OCI-M2 (cell line): ENCODE measurements at regions not wholly inside any gene's neighbourhood (a gene's known extent, or its start where the extent isn't known, plus 50 kb on each side); places are given as distances from the start of the nearest gene placed in this dataset.
"Not testable (repeated sequence)": the region's sequence is repeated elsewhere in the genome, so short reads cannot be mapped to it uniquely, and the experiment has no call there.

Experiments used
- DNase-seq: peaks from one replicate; lab custom pipeline; 2025; ENCODE audit not compliant: unreplicated experiment; lab: John Stamatoyannopoulos, UW

DNA sequence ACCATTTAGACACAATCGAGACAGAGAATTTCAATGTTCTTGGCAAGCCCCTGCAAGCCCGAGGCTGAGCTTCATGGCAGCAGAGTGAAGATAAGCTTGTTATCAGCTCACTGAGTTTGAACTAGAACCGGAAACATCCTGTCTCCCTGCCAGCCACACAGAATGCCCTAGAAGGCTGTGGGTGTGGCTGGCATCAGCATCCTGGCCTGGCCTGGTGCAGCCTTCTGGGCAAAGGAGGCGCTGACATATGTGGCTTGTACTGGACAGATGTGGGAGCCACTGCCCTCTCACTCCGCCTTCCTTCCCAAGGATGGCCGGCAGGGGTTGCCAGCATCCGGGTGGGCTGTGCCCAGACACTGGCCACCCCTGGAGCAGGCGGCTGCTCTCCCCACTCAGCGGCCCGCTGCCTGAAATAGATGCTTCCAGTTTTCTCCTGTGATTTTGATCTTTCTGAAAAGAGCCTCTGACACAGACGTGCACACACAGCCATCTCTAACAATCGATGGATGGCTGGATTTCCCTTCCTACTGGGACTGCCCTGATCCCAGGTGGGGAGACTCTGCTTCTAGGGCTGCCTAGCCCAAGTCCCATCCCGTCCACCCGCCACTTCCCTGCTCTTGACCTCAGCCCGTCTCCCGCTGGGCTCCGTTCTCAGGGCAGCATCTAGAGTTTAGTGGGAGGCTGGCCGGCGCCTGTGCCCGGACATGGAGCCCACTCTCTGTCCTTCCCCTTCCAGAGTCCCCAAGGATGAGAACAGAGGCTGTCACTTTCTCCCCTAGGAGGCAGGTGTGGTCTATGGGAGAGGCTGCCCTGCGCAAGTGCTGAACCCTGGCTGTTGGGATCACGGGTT is 149.7 kb downstream of the CTTN start:
- no peak for DNase-seq

DNA sequence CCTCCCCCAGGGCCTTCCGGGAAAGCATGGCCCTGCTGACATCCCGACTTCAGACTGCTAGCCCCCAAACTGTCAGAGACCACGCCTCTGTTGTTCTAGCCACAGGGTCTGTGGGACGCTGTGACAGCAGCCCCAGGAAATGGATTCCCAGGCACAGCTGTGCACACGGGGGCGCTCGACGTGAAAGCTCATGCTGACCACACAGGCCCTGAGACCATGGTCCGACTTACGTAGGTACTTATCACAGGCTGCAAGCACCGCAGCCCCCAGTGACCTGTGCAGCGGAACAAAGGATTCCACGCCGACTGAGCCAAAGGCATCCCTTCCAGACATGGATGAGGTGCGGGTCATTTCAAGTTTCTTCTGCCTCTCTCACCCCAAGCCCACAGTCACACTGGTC is 150.6 kb downstream of the CTTN start:
- DNase-seq, result no peak

DNA sequence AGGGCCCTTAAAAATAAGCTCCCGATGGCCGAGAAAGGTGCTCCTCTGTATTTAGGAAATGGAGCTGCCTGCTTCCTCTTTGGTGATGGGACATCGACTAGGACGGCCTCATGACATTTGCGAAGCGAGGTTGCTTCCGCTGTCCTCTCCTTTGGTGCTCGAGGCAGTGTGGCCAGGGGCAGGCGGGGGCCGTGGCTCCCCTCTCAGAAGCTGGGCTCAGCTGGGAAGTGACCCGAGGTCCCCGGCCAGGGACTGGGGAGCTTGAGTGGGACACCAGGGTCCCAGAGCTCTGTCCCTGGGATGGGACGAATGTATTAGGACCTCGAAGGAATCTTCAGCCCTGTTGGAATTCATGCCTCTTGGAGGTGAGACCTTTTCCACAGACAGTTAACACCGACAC is 151.1 kb downstream of the CTTN start:
- DNase-seq, result no peak

DNA sequence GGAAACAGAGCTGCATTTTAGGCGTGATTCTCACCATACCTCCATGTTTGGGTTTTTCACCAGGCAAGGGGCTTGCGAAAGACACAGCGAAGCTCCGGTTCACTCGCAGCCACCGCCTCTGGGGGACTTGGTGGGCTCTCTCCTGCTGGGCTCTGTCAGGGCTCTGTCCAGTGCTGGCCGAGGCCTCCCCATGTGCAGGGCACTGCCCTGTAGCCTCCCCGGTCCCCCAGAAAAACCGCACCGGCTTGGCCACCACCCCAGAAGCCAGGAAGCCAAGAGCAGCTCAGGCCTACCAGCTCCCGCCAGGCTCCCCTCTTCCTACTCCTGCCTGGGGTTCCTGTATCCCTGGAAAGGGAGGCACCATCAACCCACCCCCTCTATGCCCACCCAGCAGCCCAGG is 151.5 kb downstream of the CTTN start:
- DNase-seq, result no peak

DNA sequence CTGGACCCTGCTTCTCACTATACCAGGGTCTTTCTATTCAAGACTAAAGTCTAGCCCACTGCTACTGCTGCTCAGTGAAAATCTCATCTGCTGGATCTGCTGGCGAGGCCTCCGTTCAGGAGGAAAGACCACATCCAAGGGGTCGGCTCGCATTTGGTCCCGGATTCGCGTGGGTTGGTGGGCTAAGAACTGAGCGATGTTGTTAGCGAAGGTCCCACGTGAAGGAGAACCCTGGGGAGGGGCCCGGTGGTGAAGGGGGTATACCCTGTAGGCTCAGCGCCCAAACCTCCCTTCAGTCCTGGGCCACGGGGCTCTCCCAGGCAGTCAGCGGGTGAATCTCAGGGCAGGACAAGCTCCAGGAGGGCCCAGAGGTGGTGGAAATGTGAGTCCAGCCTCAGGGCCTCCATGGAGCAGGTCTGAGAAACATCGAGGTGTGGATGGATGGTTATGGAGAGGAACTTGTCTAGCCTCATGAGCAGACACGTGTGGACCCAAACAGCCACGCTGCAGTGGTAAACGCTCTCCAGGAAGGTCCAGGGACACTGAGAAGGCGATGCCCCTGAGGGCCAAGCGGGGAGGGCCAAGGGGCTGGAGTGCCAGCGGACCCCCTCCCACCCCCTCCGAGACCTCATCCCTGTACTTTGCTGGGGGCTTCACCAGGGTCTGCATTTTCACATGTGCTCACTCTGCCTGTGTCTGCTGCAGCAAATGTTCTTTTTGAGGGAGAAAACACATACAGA is 152.3 kb downstream of the CTTN start:
- no peak for DNase-seq

DNA sequence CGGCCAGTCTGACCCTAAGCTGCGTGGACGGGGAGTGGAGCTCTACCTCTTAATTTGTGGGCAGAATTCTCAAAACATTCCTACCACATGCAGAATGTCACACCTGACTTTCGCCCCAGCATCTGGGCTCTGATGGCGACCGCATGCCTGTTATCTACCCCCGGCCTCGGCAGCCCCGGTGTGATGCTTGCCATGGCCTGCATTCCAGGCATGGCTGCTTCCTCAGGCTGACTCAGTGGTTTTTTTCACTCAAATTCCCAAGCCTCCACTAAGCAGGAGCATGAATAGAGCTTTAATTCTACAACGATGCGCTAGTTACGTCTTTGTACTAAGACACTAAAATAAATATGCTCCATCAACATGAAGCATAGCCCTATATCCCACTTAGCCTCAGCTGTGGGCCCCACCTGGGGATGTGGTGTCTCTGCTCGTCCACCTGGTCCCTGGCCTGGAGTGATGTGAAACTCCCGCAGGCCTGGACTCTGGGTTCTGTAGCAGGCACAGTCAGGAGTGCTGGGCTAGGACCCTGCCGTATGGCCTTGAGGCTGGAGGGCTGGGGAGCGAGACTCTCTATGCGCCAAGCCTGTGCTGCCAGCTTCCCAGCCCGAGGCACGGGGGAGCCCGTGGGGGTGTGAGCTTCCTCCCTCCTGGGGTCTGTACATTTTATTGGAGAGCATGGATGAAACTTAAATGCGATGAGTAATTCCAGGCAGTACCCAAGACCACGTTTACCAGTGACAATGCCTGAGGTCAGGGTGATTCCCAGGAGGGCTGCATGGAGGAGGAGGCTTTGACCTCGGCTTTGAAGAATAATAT is 153.2 kb downstream of the CTTN start:
- no peak for DNase-seq

DNA sequence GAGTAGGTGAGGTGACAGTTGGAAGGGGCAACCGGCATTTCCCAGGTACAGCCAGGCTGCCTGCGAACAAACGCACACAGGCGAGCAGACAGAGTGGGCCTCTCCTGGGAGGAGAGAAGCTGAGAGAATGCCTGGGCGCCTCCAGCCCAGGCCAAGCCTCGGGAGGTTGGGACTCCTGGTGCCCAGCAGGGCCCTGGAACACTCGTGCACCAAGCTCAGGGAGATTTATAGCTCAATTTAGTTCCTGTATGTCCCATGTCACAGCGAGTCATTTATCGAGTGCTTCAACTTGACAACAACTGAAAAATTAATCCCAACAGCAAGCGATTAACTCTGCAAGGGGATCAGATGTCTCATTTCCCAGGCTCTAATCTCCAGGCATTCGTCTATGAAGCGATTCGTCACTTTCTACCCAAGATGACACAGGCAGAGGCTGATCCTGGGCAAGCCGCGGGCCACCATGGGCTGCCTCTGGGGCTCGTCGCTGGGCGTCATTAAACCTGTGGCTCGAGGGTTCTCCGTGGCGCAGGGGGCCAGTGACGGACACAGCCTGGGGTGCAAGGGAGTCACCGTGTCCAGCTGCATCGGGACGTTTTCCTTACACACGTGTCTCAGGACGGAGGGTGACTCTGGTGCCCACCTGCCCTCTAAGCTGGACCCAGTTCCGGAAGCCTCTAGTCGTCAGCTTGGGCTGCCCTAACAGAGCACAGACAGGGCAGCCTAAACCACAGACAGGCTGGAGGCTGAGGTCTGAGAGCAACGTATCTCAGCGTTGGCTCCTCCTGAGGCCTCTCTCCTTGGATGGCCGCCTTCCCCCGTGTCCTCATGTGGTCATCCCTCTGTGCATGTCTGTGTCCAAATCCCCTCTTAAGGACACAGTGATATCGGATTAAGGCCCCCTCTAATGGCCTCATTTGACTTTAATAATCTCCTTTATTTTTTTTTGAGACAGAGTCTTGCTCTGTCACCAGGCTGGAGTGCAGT is 154.1 kb downstream of the CTTN start:
- no peak for DNase-seq

DNA sequence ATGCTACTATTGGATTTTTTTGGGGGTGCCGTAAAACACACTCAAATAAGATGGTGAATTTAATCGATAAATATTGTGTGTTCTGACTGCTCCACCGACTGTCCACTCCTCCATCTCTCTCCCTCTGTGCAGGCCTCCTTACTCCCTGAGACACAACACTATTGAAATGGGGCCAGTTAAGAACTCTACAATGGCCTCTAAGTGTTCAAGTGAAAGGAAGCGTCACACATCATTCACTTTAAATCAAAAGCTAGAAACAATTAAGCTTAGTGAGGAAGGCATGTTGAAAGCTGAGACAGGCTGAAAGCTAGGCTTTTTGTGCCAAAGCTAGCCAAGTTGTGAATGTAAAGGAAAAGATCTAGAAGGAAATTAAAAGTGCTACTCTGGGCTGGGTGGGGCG is 156.7 kb downstream of the CTTN start:
- no peak for DNase-seq

DNA sequence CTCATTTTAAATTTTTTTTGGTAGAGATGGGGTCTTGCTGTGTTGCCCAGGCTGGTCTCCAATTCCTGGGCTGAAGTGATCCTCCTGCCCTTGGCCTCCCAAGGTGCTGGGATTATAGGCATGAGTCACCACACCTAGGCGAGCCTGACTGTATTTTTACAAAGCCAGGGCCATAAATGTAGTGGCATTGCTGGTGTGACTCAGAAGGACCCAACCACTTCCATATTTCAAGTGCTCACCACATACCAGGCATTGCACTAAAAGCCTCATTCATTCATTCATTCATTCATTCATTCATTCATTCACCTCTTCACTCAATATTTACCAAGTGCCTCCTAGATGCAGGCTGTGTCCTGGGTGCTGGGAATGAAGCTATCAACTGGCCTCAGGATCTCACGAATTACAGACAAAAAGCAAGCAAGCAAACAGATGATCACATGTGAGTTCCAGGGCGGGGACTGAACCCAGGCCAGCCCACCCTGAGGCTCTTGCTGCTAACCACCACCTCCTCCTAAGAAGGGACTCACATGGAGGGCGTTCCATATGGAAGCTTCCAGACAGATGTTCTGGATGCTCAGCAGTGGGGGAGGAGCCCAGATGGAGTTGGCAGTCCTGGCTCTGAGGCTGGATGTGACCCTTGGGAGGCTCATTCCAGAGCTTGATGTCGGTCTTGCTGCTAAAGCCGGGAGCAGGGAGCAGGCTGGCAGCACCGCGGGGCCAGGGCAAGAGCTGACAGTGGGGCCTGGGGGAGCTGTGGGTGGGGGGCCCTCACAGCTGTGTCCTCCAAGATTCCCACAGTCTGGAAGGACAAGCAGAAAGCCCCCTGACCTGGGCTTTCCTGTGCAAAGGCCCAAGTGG is 158.8 kb downstream of the CTTN start:
- DNase-seq, result no peak

DNA sequence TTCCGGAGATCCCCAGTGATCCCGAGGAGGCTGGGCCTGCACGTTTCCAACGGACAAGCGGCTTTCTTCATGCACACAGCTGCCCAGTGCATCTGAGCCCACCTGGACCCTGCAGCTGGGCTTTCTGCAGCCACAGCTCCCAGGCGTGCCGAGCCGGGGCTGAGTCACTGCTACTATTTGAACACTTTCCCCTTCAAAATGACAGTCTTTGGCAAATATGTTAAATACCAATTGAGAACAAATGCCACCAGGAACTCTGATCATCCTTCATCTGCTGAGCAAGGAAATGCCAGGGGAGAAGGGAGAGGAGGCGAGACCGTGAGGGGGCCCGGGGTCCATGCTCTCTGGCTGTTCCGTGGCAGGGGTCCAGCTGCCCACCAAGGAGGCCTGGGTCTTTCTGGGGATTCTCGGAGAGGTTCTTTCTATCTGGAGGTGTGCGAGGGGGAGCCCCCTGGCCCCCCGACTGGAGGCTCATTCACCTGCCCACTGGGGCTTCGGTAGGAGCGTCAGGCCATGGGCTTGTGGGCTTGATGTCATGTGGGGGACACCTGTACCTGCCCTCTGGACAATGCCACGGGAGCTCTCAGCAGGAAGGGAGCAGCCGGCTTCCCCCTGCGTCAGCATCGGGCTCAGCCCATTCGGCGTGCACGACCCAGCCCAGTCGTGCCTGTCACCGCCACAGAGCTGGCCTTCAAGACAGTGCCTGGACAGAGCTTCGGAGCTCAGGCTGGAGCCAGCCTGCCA is 159.6 kb downstream of the CTTN start:
- DNase-seq, result no peak

DNA sequence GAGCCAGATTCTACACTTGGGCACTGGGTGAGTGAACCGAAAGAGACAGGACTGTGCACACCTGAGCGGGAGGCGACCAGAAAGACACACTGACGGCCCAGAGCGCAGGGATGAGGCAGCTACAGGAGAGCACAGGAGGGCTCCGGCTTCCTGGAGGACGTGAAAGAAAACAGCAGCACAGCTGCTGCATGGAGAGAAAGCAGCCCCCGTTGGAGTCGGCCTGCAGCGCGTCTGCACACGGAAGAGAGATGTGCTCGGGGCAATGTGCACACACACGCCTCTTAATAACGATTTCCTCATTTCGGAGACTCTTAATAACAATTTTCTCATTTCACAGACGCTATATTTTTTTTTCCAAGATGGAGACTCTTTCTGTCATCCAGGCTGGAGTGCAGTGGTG is 160.4 kb downstream of the CTTN start:
- DNase-seq, result no peak

DNA sequence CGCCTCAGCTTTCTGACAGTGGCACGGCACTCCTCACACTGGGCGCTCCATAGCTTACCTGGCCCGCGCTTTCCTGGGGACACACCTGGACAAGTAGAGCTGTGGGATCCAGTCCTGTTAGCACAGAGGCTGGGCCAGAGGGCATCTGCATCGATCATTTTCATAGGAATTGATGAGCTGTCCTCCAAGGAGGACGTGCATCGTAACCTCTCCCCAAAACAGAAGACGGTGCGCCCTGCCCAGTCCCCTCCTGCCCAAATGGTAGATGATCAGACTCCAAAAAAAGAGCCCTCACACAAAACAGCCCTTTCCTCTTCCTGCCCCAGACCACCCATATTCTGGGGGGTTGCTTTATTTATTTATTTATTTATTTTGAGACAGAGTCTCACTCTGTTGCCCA is 161.2 kb downstream of the CTTN start:
- DNase-seq, result no peak

DNA sequence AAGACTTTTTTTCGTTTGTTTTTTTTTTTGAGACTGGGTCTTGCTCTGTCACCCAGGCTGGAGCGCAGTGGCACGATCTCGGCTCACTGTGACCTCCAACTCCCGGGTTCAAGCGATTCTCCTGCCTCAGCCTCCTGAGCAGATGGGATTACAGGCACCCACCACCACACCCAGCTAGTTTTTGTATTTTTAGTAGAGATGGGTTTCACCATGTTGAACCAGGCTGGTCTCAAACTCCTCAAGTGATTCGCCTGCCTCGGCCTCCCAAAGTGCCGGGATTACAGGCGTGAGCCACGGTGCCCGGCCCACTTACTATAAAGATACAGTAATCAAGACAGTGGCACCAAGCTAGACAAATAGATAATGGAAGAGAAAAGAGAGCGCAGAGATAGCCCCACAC is 162.3 kb downstream of the CTTN start:
- DNase-seq, result not testable (repeated sequence)

DNA sequence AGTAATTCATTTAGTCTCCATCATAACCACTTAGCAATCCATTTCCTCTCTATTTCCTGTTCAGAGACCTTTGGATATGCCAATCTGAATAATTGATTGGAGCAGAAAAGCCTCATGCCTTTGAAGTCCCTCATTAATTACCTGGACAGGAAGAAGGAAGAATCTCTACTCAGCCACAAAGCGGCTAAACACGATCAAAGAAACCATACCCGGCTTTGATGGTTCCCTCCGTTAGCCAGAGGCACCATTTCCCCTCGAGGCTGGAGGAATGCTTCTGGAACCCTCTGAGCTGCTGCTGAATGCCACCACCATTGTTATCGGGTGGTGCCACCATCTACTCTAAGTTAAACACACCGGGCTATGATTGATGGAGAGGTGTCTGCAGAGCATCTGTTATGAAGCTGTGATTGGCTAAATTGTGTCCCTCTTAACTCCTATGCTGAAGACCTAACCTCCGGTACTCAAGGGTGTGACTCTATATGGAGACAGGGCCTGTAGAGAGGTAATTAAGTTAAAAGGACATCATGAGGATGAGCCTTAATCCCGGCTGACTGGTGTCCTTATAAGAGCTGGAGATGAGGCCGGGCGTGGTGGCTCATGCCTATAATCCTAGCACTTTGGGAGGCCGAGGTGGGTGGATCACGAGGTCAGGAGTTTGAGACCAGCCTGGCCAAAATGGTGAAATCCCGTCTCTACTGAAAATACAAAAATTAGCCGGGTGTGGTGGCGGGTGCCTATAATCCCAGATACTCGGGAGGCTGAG is 168.6 kb downstream of the CTTN start:
- DNase-seq, result no peak

DNA sequence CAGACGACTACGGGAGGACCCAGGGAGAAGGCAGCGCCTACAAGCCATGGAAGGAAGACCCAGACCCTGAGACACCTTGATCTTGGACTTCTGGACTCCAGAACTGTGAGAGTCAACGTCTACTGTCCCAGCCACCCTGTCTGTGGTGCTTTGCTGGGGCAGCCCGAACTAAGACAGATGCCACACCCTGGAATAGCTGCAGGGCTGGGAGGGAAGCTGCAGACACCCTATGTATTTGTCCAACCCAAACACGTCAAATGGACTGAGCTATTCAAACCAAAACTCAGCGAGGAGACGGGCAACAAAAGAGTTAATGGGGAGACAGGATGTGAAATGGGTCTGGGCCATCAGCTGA is 169.3 kb downstream of the CTTN start:
- no peak for DNase-seq

DNA sequence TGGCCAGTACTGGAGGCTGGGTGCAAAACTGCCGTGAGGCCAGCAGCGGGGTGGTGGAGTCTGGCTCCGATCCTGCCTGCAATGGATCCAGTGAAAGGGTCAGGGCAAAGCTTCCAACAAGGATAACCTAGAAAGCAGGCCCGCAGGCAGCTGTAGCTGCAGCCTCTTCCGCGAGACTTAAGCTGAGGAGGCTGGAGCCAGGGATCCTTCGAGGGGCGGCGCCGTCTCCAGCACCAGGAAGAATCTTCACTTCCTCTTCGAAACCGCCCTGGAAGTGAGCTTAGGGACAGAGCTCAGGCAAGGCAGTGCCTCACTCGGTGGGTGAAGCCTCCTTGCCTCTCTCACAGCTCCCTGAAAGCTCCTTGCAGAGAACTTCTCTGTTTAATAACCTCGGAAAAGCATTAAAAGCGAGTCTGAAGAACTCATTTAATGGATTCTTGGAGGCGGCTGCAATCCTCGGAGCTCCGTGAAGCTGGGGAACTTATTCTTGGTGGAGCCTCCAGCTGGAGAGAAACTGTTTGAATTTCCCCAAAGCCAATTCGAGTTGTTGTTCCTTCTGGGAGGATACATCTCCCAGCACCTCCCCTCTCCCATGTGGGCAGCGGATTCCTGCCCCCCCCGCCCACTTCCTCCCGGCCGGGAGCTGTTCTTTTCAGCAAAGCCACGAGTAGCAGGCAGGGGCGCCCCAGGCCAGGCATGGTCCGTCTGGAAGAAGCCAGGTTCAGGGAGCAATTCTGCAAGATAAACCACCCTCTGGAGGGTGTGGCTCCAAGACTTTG is 169.9 kb downstream of the CTTN start:
- no peak for DNase-seq

DNA sequence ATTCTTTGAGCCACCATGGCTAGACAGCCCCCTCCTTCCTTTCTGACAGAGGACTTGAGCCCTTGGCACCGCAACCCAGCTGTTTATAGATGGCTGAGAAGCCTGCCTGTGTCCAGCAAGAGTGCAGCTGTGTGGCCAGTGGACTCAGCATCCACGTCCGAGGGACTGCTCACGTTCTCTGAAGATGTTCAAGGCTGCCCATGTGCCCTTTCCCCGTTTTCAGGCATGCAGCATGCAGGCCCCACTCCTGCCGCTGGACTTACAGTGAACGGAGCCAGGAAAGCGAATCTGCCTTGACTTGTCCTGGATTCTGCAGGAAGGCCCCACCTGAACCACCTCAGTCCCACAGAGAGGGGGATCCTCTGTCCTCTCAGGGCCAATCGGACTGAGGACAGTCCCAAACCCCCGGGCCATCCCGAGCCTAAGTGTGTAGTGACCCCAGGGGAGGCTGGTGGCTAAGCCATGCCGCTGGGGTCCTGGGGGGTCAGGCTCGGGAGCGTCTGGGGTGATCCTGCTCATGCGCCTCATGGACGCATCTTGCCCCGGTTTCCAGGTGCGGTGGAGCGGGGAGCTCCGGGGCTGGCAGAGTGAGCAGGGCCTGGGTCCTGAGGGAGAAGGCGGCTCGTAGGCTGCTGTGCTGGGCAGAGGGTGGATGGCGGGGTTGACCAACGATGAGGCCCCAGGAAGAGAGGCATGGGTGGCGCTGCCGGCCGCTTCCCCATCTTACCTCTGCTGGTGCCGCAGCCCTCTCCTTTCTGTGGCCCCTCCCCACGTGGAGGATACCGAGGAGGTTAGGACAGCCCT is 170.7 kb downstream of the CTTN start:
- DNase-seq, result no peak
